ENCODE measurements at regions not wholly inside any gene's neighbourhood (a gene's known extent, or its start where the extent isn't known, plus 50 kb on each side); places are given as distances from the start of the nearest gene placed in this dataset.

DNA sequence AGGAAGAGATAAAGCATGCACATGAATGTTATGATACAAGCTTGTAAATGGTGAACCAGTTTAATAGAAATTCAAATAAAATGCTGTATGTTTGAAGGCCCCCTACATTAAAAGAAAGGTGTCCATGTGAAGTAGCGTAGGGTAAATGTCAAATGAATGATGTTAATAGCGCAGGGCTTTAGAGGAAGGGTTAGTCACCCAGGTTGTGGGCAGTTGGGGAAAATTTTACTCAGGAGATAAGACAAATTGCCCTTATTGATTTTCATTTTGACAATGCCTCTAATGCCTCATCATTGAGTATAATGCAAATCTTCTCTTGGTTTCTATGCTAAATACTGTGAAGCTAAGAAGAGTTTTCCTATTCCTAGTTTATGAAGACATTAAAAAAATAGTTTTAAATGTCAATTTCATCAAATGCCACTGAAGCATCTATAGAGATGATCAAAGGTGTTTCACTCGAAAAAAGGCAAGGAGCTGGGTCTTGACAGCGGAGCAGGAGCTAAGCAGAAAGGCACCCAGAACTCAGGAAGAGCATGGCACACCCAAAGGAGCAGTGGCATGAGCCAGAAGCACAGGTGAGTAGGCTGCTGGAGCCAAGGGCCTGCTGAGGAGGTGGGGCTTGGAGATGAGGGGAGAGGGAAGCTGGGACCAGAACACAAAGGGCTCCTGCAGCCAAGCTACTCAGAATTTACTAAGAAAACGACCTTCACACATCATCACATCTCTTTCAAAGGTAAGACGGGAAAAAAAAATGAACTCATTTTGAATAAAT, 129.3 kb upstream of the ACKR3 start:
- intact Hi-C loops (cut with micrococcal nuclease) = no loop called here

DNA sequence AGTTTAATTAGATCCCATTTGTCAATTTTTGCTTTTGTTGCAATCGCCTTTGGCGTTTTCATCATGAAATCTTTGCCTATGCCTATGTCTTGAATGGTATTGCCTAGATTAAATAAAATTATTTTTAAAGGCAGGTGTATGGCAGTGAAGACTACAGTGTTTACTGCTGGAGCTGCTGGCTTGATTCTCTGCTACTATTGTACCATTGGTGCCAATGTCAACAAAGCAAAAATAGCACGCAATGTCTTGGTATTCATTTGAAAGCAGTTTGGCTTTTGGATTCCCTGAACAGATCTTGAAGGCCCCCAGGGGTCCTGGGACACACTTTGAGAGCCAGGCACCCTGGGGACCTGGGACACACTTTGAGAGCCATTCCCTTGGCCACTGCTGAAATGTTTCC, 125.4 kb upstream of the ACKR3 start:
- intact Hi-C loops (cut with micrococcal nuclease) = no loop called here
- DNase-seq = no peak
- H3K27ac Mint-ChIP-seq = no peak overlapping the region
- H3K9me3 Mint-ChIP-seq = no peaks in the 10 kb centered on the region
- no peaks in the 10 kb centered on the region for H3K36me3 Mint-ChIP-seq (ENCODE audit: low read depth)
- peaks cover 7% of the 10 kb centered on the region for H3K27me3 Mint-ChIP-seq
- peaks cover 1% of the 10 kb centered on the region for H3K4me1 Mint-ChIP-seq
- no peak overlapping the region for H3K4me3 Mint-ChIP-seq

More for the DNA sequence above, 129.3 kb upstream of the ACKR3 start:
- no peak overlapping the region for H3K27ac Mint-ChIP-seq
- peaks cover 1% of the 10 kb centered on the region for H3K4me1 Mint-ChIP-seq
- H3K9me3 Mint-ChIP-seq = no peaks in the 10 kb centered on the region
- no peaks in the 10 kb centered on the region for H3K36me3 Mint-ChIP-seq (ENCODE audit: low read depth)
- DNase-seq = no peak
- peaks cover 7% of the 10 kb centered on the region for H3K27me3 Mint-ChIP-seq
- no peak overlapping the region for H3K4me3 Mint-ChIP-seq

DNA sequence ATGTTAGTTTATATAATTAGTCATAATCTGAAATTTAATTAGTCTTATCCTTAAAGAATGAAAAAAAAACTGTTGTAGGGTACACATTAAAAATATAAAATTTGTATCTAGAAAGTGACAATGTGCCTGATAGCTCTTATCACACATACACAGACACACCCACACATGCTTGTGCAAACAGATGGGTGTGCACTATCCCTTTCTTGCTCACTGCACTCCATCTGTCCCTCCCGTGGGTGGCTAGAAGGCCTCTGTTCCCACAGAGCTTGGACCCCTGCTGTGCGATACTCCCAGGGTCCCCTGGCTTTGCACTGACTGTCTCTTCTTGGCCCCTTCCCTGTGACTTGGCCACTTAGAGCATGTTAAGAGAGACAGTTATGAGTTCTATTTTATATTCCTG, 123.9 kb upstream of the ACKR3 start:
- Mint-ChIP-seq H3K4me3 (no peak overlapping the region), H3K4me1 (no peaks in the 10 kb centered on the region), H3K27me3 (peaks cover 2% of the 10 kb centered on the region), H3K27ac (no peak overlapping the region), H3K36me3 (ENCODE audit: low read depth) (no peaks in the 10 kb centered on the region), H3K9me3 (no peaks in the 10 kb centered on the region)
- intact Hi-C loops (cut with micrococcal nuclease) = no loop called here
- no peak for DNase-seq

DNA sequence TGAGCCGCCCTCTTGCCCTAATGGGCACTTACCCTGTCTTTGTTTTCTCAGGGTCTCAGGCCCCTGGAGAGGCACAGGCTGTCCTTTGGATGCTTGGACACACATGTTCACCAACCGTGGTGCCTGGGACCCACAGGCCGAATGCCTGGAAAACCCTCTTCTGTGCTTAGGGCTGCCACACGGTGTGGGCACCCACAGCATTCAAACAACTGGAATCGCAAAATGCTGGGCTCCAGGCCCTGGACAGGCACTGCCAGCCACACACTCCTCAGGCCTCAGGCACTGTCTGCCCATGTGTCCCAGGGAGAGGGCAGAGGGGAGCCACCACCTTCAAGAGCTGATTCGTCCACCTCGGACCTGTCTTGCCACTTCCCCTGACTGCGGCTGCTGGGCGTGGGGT, 123.1 kb upstream of the ACKR3 start:
- no peaks in the 10 kb centered on the region for H3K4me1 Mint-ChIP-seq
- H3K36me3 Mint-ChIP-seq (ENCODE audit: low read depth) = no peaks in the 10 kb centered on the region
- no peak overlapping the region for H3K4me3 Mint-ChIP-seq
- peaks cover 2% of the 10 kb centered on the region for H3K27me3 Mint-ChIP-seq
- H3K9me3 Mint-ChIP-seq = no peaks in the 10 kb centered on the region
- no peak overlapping the region for H3K27ac Mint-ChIP-seq
- DNase-seq = no peak
- intact Hi-C loops (cut with micrococcal nuclease) = no loop called here

DNA sequence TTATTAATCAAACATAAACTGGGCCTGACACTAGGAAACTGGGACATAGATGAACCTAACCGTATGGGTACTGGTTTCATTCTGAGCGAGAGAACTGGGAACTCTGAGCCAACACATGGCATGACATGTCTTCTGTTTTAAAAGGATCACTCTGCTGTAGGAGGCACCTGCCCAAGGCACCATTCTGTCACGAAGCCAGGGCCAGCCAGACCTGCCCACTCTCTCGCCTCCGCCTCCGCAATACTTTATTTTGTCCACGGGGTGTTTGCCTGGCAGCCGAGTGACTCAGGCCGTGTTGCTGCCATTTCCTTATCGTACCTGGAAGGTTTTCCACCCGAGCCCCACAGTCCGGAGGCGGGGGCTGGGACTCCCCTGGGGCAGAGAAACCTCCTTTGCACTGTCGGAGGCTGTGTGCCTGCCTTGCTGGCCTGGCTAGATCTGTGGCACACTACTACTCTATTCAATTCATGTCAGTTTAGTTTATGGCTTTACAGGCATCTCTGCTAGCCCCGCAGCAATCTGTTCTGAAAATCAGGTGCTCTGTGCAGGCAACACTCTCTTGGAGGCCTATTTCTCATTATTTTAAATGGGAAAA, 120.4 kb upstream of the ACKR3 start:
- no peak overlapping the region for H3K4me3 Mint-ChIP-seq
- intact Hi-C loops (cut with micrococcal nuclease) = no loop called here
- no peaks in the 10 kb centered on the region for H3K9me3 Mint-ChIP-seq
- H3K36me3 Mint-ChIP-seq (ENCODE audit: low read depth) = no peaks in the 10 kb centered on the region
- H3K4me1 Mint-ChIP-seq = no peaks in the 10 kb centered on the region
- no peak overlapping the region for H3K27ac Mint-ChIP-seq
- H3K27me3 Mint-ChIP-seq = no peaks in the 10 kb centered on the region
- DNase-seq = no peak

DNA sequence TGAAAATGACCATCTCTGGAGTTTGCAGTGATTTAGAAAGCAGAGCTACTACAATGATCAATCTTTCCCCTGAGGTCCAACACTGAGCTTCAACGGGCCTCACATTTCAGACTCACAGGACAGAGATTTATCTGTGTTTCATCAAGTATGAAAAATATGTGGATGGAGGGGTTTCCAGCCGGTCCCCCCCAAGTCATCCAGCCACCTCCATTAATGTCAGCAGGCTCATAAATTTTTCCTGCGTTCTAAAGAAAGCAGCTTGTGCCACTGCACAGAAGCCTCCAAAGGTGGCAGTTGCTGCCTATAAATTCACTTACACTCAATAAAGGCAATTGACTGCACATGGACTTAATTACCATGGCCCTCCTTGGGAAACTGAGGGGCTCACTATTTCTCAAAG, 117.4 kb upstream of the ACKR3 start:
- Mint-ChIP-seq H3K4me1 (no peaks in the 10 kb centered on the region), H3K27ac (no peak overlapping the region), H3K9me3 (no peaks in the 10 kb centered on the region), H3K4me3 (no peak overlapping the region), H3K36me3 (ENCODE audit: low read depth) (no peaks in the 10 kb centered on the region), H3K27me3 (no peaks in the 10 kb centered on the region)
- intact Hi-C loops (cut with micrococcal nuclease) = no loop called here
- DNase-seq = no peak

DNA sequence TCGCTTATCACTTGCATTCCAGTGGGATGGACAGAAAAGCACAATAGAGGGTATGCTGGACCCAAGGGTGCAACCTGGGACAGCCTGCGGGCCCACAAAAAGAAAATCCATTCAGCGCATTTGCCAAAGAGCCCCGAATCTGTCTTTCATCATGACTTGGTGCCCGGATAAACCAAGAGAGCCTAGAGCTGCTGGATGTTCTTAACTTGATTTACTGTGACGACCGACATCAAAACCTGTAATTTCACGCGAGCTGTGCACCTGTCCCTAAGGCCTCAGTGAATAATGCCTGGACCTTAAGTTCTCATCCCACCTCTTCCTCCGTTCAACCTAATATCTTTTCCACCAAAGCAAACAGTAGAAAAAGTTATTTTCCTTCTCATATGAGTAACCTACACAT, 115.5 kb upstream of the ACKR3 start:
- no peaks in the 10 kb centered on the region for H3K36me3 Mint-ChIP-seq (ENCODE audit: low read depth)
- intact Hi-C loops (cut with micrococcal nuclease) = no loop called here
- no peaks in the 10 kb centered on the region for H3K27me3 Mint-ChIP-seq
- no peaks in the 10 kb centered on the region for H3K4me1 Mint-ChIP-seq
- no peak for DNase-seq
- no peak overlapping the region for H3K4me3 Mint-ChIP-seq
- H3K27ac Mint-ChIP-seq = no peak overlapping the region
- H3K9me3 Mint-ChIP-seq = no peaks in the 10 kb centered on the region

DNA sequence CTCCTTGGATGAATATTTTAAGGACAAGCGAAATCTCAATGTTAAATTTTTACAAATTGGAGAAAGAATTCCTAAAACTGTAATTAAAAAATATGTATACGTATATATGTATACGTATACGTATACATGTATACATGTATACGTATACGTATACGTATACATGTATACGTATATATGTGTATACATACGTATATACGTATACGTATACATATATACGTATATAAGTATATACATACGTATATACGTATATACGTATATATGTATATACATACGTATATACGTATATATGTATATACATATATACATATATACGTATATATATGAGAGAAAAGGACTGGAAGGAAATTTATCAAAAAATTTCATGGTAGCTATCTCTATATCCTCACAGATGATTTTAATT, 110.2 kb upstream of the ACKR3 start:
- Mint-ChIP-seq H3K27ac (no peak overlapping the region), H3K9me3 (no peaks in the 10 kb centered on the region), H3K27me3 (no peaks in the 10 kb centered on the region), H3K36me3 (ENCODE audit: low read depth) (no peaks in the 10 kb centered on the region), H3K4me1 (no peaks in the 10 kb centered on the region), H3K4me3 (no peak overlapping the region)
- no peak for DNase-seq
- intact Hi-C loops (cut with micrococcal nuclease) = no loop called here

DNA sequence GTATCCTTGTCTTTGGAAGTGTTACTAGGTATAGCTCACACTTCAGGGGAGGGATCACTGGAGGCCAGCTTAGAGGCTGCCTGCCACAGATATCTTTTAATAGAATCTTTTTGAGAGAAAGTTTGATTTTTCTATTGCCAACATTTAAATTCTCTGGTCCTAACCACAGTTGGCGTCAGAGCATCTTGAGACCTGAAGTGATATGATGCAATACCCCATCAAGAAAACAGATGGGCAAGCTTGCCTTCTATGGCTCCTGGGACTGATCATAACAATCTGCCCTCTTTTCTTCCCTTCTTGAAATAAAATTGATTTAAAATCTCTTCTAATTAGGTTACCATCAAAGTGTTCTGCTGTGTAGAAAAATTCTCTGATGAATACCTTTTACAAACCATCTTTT, 105.5 kb upstream of the ACKR3 start:
- H3K4me1 Mint-ChIP-seq = no peaks in the 10 kb centered on the region
- peaks cover 5% of the 10 kb centered on the region for H3K9me3 Mint-ChIP-seq
- no peak overlapping the region for H3K4me3 Mint-ChIP-seq
- DNase-seq = no peak
- H3K27ac Mint-ChIP-seq = no peak overlapping the region
- no peaks in the 10 kb centered on the region for H3K27me3 Mint-ChIP-seq
- H3K36me3 Mint-ChIP-seq (ENCODE audit: low read depth) = no peaks in the 10 kb centered on the region
- intact Hi-C loops (cut with micrococcal nuclease) = no loop called here

DNA sequence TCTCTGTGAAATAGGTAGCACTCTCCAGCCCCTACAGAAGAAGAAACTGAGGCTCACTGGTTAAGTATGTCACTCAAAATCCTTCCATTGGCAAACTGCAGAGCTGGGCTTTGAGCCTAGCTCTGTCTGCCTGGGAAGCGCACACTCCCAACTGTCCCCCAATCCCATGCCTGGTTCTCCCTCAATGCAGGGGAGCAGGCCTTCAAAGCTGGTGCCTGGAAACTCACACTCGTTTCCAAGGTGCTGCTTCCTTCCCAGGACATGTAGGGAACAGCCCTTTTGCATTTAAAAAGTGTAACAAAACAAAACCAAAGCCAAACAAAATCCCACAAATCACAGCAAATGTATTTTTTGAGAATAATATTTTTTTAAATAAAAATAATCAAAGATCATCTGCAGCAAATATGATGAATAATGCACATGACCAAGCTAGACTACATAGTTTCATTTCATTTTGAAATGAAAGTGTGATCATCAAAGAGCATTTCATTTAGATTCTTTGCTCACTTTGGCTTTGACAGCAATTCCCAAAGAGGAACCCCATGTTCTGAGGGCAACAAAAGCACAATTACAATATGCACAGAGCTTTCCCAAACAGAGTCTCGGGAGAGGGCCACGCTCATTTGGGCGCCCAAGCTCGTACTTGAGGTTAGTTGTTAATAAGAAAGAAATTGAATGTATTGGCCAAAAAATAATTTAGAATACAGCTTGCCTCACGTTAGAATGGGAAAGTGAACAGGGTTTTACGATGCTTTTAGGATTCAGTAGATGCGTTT, 96.7 kb upstream of the ACKR3 start:
- DNase-seq = no peak
- no peaks in the 10 kb centered on the region for H3K4me1 Mint-ChIP-seq
- H3K9me3 Mint-ChIP-seq = no peaks in the 10 kb centered on the region
- H3K4me3 Mint-ChIP-seq = no peak overlapping the region
- no peak overlapping the region for H3K27ac Mint-ChIP-seq
- intact Hi-C loops (cut with micrococcal nuclease) = no loop called here
- peaks cover 15% of the 10 kb centered on the region for H3K27me3 Mint-ChIP-seq
- H3K36me3 Mint-ChIP-seq (ENCODE audit: low read depth) = no peaks in the 10 kb centered on the region

DNA sequence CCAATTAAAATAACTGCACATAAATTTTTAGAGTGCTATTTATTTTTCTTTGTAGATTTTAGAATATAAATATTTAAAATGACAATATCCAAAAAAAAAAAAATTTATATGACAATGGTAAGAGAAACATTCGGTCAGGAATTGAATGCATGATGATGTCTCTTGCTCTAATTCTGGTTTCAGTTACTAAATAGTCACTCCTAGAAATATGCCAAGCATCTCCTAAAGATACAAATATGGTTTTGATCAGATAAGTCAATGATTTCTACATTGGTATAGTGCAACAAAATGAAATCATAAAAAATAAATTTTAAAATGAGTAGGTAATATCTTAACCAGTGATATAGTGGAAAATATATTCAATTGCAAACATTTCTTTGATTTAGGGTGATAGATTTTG, 95.9 kb upstream of the ACKR3 start:
- Mint-ChIP-seq H3K9me3 (no peaks in the 10 kb centered on the region), H3K36me3 (ENCODE audit: low read depth) (no peaks in the 10 kb centered on the region), H3K27me3 (peaks cover 15% of the 10 kb centered on the region), H3K4me3 (no peak overlapping the region), H3K4me1 (no peaks in the 10 kb centered on the region), H3K27ac (no peak overlapping the region)
- intact Hi-C loops (cut with micrococcal nuclease) = no loop called here
- no peak for DNase-seq

DNA sequence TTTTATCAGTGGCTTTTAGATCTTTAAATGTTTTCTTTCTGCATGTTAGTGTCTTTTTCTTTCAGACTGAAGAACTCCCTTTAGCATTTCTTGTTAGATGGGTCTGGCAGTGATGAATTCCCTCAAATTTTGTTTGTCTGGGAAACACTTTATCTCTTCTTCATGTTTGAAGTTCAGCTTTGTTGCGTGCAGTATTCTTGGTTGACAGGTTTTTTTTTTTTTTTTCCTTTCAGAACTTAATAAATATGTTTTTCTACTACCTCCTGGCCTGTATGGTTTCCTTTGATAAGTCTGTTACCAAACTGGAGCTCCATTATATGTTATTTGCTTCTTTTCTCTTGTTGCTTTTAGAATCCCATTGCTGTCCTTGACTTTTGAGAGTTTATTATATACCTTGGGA, 89.8 kb upstream of the ACKR3 start:
- Mint-ChIP-seq H3K27ac (no peak overlapping the region), H3K36me3 (ENCODE audit: low read depth) (peaks cover 4% of the 10 kb centered on the region), H3K9me3 (peaks cover 10% of the 10 kb centered on the region), H3K27me3 (peaks cover 18% of the 10 kb centered on the region), H3K4me1 (no peaks in the 10 kb centered on the region), H3K4me3 (no peak overlapping the region)
- DNase-seq = no peak
- intact Hi-C loops (cut with micrococcal nuclease) = no loop called here

DNA sequence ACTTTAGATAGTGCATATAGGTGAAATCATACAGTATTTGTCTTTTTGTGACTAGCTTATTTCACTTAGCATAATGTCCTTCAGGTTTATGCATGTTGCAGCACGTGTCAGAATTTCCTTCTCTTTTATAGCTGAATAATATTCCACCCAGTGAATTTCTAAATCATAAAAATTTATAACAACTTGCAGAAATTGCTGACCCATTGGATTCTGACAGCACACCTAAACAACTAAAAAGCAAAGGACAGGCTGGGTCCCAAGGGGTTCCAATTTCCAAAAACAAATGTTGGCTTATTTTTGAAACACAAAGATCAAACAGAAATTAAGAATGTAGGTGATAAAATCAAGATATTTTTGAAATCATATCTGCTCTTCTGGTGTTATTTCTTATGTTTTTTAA, 86.5 kb upstream of the ACKR3 start:
- peaks cover 17% of the 10 kb centered on the region for H3K27me3 Mint-ChIP-seq
- intact Hi-C loops (cut with micrococcal nuclease) = no loop called here
- no peak overlapping the region for H3K4me3 Mint-ChIP-seq
- peaks cover 10% of the 10 kb centered on the region for H3K9me3 Mint-ChIP-seq
- no peak overlapping the region for H3K27ac Mint-ChIP-seq
- no peaks in the 10 kb centered on the region for H3K4me1 Mint-ChIP-seq
- DNase-seq = no peak
- peaks cover 4% of the 10 kb centered on the region for H3K36me3 Mint-ChIP-seq (ENCODE audit: low read depth)

DNA sequence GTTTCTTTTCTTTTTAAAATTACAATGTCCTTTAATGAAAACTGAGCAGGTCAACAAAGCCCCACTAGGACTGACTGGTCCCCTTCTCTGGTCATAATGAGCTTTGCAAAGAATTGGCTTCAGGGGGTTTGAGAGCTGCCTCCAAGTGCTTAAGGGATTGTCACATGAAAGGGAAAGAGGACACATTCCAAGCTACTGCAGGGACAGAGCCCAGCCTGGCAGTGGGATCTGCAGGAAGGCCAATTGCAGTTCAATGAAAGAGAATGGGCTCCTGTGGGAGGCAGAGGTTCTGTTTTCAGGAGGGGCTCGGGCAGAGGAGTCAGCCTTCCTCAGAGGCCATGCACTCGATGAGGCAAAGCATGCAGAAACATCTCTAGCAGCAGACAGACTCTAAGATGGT, 84.1 kb upstream of the ACKR3 start:
- Mint-ChIP-seq H3K27ac (no peak overlapping the region), H3K9me3 (no peaks in the 10 kb centered on the region), H3K36me3 (ENCODE audit: low read depth) (peaks cover 3% of the 10 kb centered on the region), H3K27me3 (peaks cover 17% of the 10 kb centered on the region), H3K4me3 (no peak overlapping the region), H3K4me1 (no peaks in the 10 kb centered on the region)
- no peak for DNase-seq
- intact Hi-C loops (cut with micrococcal nuclease) = no loop called here
